ENCODE measurements at regions not wholly inside any gene's neighbourhood (a gene's known extent, or its start where the extent isn't known, plus 50 kb on each side); places are given as distances from the start of the nearest gene placed in this dataset.
A peak's percentile ranks its signal among the peaks of the same experiment; 100 is the strongest.

DNA sequence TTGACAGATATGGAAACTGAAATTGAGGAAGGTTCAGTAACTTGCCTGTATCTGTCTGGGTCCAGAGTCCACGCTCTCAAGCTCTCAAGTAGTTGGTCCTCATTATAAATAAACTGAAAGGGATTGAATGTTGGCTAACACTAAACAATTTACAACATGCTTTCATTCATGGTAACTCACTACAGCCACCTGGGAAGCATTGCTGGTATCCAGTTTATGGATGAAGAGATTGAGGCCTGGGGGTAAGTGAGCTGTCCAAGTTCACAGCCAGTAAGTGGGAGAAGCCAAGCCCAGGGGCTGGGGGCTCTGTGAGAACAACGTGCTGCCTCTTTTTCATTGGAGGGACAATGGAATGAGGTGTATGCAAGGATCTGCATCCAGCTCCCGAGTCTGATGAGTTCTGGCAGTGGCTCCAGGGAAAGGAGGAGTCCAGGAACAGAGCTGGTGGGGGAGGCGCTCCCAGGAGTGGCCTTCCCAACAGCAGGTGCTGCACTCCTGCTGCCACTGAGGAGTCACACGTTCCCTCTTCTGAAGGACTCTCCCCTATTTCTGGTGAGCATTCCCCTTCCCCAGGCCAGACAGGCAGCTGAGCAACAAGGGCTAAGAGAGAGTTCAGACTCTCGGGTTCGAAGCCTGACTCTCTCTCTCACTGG is 175.8 kb downstream of the CSNK2A3 start:
- DNase-seq, result no peak

DNA sequence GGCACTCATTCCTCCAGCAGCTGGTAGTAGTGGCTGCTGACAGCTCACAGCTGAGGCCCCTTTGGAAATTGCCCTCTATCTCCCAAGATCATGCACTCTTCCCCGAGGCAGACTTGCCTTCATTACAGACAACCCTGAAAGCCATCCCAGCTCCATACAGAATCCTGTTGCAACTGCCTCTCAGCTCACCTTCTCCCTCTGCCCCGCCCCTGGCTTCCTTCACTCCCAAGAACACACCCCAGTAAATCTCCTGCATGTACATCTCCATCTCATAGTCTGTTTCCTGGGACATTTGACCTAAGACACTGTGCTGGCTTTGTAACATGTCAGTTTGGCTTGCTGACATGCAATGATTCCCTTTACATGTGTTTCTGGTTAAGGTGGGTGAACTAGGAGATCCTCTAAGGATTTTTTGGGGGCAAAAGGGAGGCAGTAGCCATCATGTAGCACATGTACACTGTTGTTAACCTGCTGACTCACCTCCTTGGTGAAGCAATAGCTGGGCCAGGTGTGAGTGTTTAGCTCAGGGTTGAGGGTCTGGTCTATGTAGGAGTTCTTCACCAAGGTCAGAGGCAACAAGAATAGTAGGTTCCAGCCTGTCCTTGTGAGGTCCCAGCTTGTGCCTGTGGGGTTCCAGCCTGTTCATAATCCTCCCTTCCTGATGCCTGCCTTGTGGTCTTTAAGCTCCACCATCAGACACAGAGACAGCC is 179.6 kb downstream of the CSNK2A3 start:
- DNase-seq, result no peak

DNA sequence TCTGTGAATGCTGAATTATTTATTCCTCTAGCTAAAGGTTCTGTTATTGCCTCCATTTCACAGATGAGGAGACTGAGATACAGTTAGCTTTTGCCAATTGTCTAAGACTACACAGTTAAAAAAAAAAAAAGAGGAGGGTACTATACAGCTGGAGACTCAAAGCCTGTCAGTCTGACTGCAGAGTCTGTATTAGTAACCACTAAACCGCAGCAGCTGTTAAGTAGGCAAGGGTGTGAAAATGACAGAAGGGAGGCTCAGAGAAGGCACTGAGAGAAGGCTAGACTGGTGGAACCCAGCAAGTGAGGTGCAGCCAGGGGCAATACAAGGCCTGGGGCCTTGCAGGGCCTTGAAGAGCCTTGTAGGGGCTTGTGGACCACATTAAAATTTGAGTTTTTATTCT is 181.2 kb downstream of the CSNK2A3 start:
- no peak for DNase-seq

DNA sequence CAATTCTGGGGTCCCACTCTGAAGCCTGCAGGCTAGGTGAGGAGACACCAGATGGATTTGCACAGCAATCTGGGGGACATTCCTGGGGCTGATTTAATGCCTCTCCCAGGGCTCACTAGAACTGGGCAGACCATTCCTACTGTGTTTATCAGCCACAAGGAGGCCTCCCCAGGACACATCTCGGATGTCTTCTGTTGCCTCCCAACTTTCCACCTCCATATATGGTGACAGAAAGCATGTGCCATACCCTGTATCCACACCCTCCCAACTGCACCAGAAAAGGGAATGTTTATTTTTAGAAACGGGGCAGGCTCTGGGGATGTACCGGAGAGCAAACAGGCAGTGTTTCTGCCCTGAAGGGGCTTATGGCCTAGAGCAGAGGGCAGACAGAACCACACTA is 181.8 kb downstream of the CSNK2A3 start:
- no peak for DNase-seq

DNA sequence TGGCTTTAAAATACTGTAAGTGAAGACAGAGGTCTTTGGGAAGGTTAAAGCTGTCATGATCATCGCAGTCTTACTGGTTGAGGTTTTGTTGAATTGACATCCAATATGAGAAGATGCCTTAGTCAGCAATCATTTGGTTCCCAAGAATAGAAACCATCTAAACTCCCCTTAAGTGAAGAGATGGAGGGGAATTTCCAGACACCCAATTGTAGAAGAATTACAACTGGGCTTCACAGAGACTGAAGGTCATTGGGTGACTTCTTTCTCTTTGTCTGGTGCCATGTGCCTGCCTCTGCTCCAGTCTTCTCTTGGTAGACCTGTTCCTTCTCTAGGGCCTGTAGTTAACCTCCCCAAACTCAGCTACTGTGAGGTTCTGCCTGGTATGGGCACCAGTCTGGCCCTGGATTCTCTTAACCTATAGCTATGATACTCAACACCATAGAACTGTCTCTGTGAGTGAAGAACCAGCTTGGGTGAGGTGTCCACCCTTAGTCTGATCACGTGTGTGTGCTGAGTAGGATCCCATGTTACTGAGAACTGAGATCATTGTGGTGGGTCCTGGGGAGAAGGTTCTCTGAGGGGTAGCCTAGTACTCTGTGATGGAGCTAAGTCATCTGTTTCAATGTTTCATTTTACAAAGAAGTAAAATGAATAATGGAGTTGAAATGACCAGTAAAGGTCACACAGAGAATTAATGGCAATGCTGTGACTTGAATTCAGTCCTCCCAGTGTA is 182.5 kb downstream of the CSNK2A3 start:
- no peak for DNase-seq

DNA sequence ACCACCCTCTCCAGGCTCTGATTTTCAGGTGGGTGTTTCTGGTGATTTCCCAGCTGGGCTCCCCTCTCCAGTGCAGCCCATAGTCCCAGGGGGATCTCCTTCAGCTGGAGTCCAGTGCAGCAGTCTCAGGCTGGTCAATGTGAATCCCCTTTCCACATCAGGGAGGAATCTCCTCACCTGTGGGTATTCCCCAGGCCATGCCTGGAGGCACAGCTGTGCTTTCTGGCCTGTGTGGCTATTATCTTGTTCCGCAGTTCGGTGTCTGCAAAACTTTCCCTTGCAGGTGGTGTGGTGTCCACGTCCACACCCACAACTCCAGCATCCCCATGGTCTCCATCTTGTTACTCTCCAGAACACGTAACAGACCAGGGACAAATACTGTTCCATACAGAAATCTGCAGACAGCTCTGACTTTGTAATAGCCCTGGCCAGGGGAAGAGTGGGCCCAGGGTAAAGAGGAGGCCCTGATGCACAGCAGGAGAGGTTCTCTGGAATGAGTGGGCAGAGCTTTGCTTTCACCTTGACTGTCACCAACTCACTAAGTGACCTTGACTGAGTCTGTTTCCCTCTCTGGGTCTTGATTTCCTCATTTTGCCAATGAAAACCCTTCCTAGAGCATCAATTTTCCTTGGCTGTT is 183.2 kb downstream of the CSNK2A3 start:
- DNase-seq, result no peak

DNA sequence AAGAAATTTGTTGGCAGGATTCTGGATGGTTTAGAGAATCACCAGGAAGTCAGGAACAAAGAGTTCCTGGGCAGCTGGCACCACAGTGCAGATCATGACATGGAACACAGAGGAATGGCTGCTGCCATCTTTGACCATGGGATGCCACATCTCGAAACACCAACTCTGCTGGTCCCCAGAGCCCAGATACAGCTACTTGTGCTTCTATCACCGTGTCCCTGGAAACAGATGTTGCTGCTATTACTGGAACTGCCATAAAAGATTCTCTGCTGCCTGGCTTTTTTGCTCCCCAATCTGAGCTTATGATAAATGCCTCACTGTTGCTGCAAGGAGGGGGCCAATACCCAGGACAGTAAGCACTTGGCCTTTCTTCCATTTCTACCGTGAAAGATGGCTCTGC is 185.2 kb downstream of the CSNK2A3 start:
- DNase-seq, result no peak

DNA sequence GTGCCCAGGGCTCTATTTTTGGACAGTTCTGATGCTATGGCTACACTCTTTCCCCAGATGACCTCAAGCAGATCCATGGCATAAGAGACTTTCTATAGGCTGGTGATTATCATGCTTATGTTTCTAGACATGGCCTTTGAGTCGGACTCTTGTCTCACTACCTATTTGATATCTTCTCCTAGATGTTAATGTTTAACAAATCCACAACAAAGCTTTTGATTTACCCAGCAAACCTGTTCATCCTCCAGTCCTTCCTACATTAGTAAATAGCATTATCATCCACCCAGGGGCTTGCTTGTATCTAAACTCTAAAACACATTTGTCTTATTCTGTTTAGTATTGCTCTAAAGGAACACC is 188.7 kb downstream of the CSNK2A3 start:
- no peak for DNase-seq

DNA sequence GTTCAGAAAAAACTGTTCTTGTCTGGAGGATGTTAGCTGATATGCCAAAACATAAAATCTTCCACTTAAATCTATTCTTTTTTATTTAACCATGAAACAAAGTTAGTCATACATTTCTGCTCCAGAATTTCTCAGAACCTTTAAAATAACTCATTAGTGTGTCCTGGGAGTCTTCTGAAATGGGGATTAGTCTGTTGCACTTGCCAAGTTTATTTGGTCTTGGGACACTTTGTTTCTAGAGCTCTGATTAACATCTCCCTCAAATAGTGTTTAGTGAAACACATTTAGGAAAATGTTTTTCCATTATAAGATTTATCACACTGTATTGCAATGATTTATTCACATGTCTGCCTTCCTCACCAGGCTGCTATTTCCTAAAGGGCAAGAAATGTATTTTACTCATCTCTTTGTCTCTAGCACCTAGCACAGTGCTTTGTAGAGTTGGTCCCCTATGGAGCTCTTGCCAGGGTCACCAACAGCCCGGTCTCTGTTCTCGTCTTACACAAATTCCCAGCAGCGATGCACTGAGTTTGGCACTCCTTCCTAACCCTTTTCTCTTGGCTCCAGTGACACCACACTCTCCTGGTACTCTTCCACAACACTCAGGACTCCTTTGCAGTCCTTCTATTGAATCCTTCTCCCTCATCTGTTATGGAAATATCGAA is 189.2 kb downstream of the CSNK2A3 start:
- DNase-seq, result no peak

DNA sequence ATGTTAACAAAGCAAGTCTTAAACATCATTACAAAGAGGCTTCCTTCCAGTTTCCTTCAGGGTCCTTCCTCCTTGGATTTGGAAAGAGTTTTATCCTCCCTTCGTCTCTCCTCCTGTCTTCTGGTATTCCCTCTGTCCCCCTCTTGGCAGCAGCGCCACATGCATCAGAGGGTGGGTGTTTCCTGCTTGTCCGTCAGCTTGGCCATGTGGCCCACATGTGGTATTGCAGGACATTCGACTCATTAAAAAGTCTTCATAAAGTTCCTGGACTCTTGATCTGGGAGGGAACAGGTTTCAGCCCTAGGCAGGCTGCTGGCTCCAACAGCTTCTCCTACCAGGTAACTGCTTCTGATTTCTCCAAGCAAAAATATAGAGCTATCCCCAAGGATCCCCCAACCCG is 189.8 kb downstream of the CSNK2A3 start:
- no peak for DNase-seq

DNA sequence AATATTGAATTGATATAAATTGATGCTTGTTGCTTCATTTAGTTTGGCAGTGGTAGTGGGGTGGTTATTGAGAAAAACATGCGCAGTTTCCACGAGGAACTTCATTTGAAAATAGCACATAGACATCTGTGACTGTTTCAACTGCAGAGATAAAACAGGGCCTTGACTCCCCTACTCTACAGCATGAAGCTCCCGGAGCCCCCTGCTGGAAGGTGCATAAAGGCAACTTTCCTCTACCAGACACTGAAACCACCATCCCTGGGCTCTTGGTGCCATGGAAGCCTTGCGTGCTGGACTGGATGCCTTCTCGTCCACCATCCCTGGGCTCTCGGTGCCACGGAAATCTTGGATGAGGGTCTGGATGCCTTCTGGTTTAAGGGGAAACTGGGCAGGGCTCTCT is 195.9 kb downstream of the CSNK2A3 start:
- no peak for DNase-seq

DNA sequence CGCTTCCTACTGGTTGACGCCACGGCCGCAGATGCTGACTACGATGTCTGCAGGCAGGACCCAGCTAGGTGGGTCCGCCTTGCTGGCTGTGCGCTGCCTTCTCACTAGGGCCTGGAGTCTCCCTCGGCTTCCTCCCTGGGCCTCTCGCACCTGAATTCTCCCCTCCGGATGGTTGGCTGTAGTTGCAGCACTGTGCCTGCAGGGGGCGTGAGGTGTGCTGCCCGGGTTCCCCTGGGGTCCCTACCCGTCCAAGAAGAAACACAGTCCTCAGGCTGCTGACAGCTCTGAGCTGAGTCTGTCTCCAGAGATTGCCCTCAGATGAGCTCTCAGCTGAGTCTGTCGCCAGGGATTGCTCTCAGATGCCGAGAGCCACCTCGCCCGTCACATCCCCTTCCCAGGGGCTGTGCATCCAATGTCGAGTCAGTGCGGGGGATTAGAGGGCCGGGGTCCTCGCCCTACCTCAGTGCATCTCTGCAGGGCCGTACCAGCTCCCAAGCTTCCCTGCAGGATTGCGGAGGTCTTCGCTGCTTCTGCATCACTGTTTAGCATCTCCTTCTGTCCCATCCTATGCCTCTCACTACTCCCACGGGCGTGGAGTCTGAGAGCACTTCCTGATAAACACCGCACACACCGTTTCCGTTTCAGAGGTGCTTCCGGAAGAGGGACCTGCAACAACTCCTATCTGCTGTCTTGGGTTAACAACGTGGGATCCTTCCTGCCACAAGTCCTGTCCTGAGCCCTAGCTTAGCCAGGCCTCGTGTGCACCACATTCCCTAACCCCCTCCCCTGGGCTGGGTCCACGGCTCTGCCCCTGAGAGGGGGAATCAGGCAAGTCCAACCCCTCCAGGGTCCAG is 196.9 kb downstream of the CSNK2A3 start:
- no peak for DNase-seq

DNA sequence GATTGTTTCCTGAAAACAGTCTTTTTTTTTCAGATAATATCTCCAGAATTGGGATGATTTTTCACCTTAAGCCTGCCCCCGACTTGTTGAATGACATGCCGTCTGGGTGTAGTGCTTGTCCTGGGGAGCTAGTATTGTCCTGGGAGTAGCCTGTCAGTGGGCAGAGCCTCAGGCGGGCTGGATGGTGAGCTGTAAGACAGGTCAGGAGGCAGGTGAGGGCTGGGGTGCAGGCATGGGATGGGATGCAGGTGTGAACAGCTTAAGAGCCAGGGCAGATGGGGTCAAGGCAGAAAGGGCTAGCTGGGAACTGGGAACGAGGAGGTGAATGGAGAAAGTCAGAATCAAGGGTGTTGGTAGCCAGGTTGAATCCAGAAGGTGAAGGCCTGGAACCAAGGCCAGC is 200.2 kb downstream of the CSNK2A3 start:
- no peak for DNase-seq

DNA sequence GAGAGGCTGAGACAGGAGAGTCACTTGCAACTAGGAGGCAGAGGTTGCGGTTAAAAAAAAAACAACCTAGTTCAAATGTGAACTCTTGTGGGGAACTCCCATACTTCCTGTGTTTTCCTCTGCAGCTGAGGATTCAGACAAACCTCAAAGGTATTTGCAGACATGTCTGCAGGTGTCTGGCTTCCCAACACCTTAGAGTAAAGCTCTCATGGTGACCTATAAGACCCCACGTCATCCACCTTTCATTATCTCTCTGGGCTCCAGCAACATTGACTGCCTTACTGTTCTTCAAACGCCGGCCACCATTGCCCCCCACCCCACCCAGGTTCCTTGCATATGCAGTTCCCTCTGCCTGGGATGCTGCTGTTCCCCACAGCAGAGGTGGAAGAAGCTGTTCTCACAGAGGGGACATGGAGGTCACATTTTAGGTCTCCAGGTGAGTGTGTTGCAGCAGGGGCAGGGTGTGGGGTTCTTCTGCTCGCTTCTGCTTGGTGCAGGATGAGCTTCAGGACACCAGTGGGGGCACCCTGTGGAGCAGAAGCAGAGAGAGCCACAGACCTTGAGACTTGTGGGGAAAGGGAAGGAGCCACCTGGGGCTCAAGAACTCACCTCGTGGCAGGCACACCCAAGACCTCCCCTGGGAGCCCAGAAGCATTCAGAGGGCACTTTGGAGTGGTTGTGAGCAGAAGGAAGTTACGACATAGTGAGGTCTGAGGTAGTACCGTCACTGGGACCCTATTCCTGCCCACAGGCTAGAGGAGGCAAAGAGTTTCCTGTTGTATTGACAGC is 203.2 kb downstream of the CSNK2A3 start:
- no peak for DNase-seq

DNA sequence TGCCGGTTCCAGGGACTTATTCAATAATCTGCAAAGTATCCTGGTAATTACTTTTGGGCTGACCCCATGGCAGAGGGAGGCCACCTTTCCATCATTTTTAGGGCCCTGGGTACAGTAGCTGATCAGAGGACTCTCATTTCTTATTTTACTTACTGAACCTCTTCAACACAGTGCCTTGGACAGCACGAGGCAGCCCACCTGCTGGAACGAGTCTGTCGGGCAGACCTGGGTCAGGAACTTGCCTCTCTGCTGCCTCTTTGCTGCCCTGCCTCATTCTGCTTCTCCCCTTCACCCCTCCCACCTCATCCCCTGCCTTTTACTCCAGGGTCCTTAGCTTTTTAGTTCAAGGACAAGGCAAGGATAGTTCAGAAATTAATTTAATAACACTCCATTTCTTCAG is 204.5 kb downstream of the CSNK2A3 start:
- DNase-seq, result no peak

DNA sequence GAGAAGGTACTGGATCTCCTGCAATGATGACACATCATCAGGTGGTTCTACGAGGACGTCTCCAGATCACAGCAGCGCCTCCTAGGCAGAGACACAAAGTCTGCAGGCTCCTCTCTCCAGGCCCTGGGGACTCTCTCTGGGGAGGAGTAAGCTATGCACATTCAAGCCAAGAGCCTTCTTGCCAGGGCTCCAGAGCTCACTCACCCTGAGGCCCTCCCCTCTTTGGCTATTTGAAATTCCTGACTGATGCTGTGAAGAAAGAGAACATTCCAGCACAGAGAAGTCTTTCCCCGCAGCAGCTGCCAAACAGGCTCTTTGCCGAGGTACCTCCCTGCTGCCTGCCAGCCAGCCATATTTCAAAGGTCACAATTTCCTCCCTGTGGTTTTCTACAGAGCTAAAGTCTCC is 204.9 kb downstream of the CSNK2A3 start:
- DNase-seq, result peak; percentile 35 to 39

DNA sequence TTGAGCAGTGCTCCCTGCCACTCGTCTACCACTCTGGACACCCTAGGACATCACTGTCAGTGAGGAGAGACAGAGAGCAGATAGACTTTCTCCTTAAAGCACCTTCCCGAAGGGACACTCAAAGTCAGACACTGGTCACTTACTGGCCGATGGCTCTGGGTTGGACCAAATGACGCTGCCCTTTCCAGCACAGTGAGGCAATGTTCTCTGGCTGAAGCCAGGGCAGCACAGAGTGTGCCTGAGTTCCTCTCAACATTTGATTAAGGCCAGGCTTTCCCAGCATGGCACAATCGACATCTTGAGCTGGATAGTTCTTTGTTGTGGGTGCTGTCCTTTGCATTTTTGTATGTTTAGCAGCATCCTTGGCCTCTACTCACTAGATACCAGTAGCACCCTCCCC is 206.2 kb downstream of the CSNK2A3 start:
- no peak for DNase-seq

DNA sequence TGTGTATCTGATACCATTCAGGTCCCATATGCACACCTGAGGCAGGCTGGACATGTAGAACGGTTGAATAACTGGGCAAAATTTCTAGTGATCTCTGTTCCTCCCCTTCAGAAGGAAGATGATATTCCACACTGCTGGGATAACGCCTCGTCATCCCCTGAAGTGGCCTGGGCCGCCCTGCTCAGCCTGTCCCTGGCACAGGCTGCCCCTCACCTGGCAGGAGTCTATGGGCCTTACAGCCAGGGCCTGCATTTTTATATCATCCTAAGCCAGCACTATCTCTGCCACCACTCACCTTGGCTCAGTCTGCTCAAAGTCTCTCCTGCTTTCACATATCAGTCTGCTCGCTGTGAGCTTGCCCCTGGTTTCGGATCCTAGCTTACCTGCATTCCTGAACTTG is 209.2 kb downstream of the CSNK2A3 start:
- no peak for DNase-seq

DNA sequence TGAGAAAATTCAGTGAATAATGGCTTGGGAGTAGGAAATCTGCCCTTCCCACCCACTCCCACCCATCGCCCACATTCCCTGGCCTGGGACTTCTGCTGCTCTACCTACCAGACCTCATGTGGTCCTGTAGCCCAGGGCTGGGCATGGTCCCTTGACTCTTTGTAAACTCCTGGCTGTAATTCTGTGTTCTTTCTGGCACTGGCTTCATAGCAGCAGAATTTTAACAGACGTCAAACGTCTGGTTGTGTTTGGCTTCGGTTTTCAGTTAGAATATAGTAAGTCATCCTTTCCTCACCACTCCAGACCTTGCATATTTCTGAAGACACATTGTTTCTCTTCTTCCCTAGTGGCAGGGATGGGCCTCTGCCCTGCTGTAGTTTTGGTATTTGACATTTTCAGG is 210.6 kb downstream of the CSNK2A3 start:
- DNase-seq, result no peak

DNA sequence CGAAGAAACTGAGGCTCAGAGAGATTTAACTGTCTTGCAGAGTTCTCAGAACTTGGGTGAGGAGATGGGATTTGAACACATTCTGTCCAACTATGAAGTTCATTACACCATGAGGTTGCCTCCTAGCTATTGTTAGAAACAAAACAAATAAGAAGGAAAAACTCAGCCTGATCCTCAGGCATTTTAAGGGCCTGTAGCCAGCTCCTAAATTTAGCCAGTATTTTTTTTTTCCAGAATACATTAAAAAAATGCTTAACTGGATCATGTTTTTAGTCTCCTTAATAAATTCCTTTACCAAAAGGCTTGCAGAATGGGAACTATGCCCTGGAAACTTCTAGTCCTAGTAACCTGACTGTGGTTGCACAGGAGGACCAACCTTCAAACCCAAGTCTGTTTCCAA is 212.0 kb downstream of the CSNK2A3 start:
- DNase-seq, result no peak
